ENCODE measurements at regions not wholly inside any gene's neighbourhood (a gene's known extent, or its start where the extent isn't known, plus 50 kb on each side); places are given as distances from the start of the nearest gene placed in this dataset.

- no peak for TF ChIP-seq CTBP1 (IDR thresholded peaks at IDR 0.05; ENCODE audit: borderline replicate concordance)
- TF ChIP-seq BHLHE40 (IDR thresholded peaks at IDR 0.05; ENCODE audit: borderline replicate concordance) = no peak
- no peak for TF ChIP-seq PKNOX1 (IDR thresholded peaks at IDR 0.05)
These were observed 211.5 kb upstream of the GAS1 start for GRCh38 chr9:87158765-87159164.
